Adrenal gland (tissue), 9 donors: ENCODE measurements at regions not wholly inside any gene's neighbourhood (a gene's known extent, or its start where the extent isn't known, plus 50 kb on each side); places are given as distances from the start of the nearest gene placed in this dataset.

ENCODE experiments used
- DNase-seq, 7 donors: peaks; one replicate each; pipeline ENCODE4 v3.0.0-alpha.2; 2019 to 2020
- H3K27ac ChIP-seq, 5 donors: fragments of 200-600 bp; sonication (generic) in 4 of 5; 1 replicate in 3 of 5; 2 replicates in 2 of 5; pipeline versions ENCODE4 v1.5.1 to v1.8.0; 2016 to 2020; ENCODE audit warnings: mild to moderate bottlenecking in 1 of 5
- H3K27me3 ChIP-seq: fragments of 200-600 bp; 2 replicates; pipeline ENCODE4 v1.8.0; 2021
- H3K36me3 ChIP-seq, 2 donors: fragments of 200-600 bp; replicated peaks in 1 of 2; 1 replicate in 1 of 2; 2 replicates in 1 of 2; pipeline versions ENCODE4 v1.5.1 to v1.8.0; 2018 to 2022
- H3K4me1 ChIP-seq, 2 donors: fragments of 200-600 bp; replicated peaks in 1 of 2; 1 replicate in 1 of 2; 2 replicates in 1 of 2; pipeline versions ENCODE4 v1.5.1 to v1.8.0; 2018 to 2021
- H3K4me3 ChIP-seq, 4 donors: fragments of 200-600 bp; sonication (generic) in 3 of 4; one replicate each; pipeline ENCODE4 v1.5.1; 2016 to 2018
- H3K9me3 ChIP-seq, 3 donors: fragments of 200-600 bp; sonication (generic) in 1 of 3; replicated peaks in 1 of 3; 1 replicate in 2 of 3; 2 replicates in 1 of 3; pipeline versions ENCODE4 v1.5.1 to v1.8.0; 2016 to 2021
- CTCF ChIP-seq, 6 experiments: fragments of 450-650 bp in 4 of 6; fragments of 200-600 bp in 2 of 6; sonication (generic) in 1 of 6; IDR thresholded peaks; 1 replicate in 5 of 6; 2 replicates in 1 of 6; pipeline versions ENCODE4 v1.5.1 to v1.8.0; 2016 to 2021; ENCODE audit warnings: antibody characterized with exemption in 6 of 6, mild to moderate bottlenecking in 2 of 6, moderate library complexity in 1 of 6
- POLR2A ChIP-seq, 2 donors: fragments of 450-650 bp; IDR thresholded peaks; one replicate each; pipeline ENCODE4 v1.6.1; 2017; ENCODE audit warnings: antibody characterized with exemption in 2 of 2, mild to moderate bottlenecking in 2 of 2, moderate library complexity in 1 of 2
- WGBS, 4 donors: extraction: QIAGEN DNeasy Blood & Tissue Kit in 2 of 4; methylation state at CpG; one replicate each; pipeline versions ENCODE4 v1.1.5 to v1.1.7; 2013 to 2017; 5-methylcytosine and 5-hydroxymethylcytosine counted together
- intact Hi-C, 2 donors: fragments of 100-400 bp; cut with DNase I; formaldehyde crosslinking; loops; one replicate each; pipeline versions ENCODE4 v1.14.1 to v1.15.0; 2022 to 2023
- donor health status: healthy with polysubstance abuse.
- donor health status: Bipolar disorder and iron deficiency.
- donor health status: DM: yes; HTN: yes; CAD: no.
- donor health status: DM: no; HTN: no; CAD: no.
- donor health status: DM: no; HTN: no; CAD: no.

- no peak for TF ChIP-seq CTCF (IDR thresholded peaks at IDR 0.05)
- TF ChIP-seq POLR2A (IDR thresholded peaks at IDR 0.05) = no peak
- Histone ChIP-seq H3K4me1 (no peaks in the 10 kb centered on the region), H3K9me3 (no peaks in the 10 kb centered on the region), H3K27ac (no peak overlapping the region), H3K4me3 (no peak overlapping the region), H3K27me3 (no peaks in the 10 kb centered on the region), H3K36me3 (no peaks in the 10 kb centered on the region)
- intact Hi-C loops = no loop called here
- 85 to 100% (median 92%) methylated on average over 1 of the region's 1 CpG for WGBS, 4 donors
- no peak for DNase-seq
These were observed 243.3 kb downstream of the GASK1B start for GRCh38 chr4:157929486-157929885.

GRCh38 chr4:157918036-157918832, 254.6 kb downstream of the GASK1B start:
- H3K4me3 ChIP-seq = no peak overlapping the region
- no peaks in the 10 kb centered on the region for H3K36me3 ChIP-seq
- intact Hi-C loops = no loop called here
- H3K27me3 ChIP-seq = no peaks in the 10 kb centered on the region
- no peak for DNase-seq
- no peak overlapping the region for H3K27ac ChIP-seq
- H3K9me3 ChIP-seq = no peaks in the 10 kb centered on the region
- 86 to 88% (median 87%) methylated on average over 2 of the region's 2 CpGs for WGBS, 4 donors
- no peaks in the 10 kb centered on the region for H3K4me1 ChIP-seq
- TF ChIP-seq POLR2A (IDR thresholded peaks at IDR 0.05) (no peak), CTCF (IDR thresholded peaks at IDR 0.05) (no peak)

- no peak for DNase-seq
- intact Hi-C loops = no loop called here
- Histone ChIP-seq H3K9me3 (no peaks in the 10 kb centered on the region), H3K4me3 (no peak overlapping the region), H3K27me3 (no peaks in the 10 kb centered on the region), H3K4me1 (no peaks in the 10 kb centered on the region), H3K36me3 (no peaks in the 10 kb centered on the region), H3K27ac (no peak overlapping the region)
- no peak for TF ChIP-seq POLR2A (IDR thresholded peaks at IDR 0.05)
- no peak for TF ChIP-seq CTCF (IDR thresholded peaks at IDR 0.05)
- 70 to 79% (median 77%) methylated on average over 3 of the region's 3 CpGs for WGBS, 4 donors
These were observed 260.6 kb downstream of the GASK1B start for GRCh38 chr4:157912212-157912611.

- intact Hi-C loops = no loop called here
- no peak for DNase-seq
- 77 to 93% (median 88%) methylated on average over 1 of the region's 1 CpG for WGBS, 4 donors
- Histone ChIP-seq H3K27me3 (no peaks in the 10 kb centered on the region), H3K4me1 (no peaks in the 10 kb centered on the region), H3K36me3 (no peaks in the 10 kb centered on the region), H3K4me3 (no peak overlapping the region), H3K9me3 (no peaks in the 10 kb centered on the region), H3K27ac (no peak overlapping the region)
- TF ChIP-seq POLR2A (IDR thresholded peaks at IDR 0.05) (no peak), CTCF (IDR thresholded peaks at IDR 0.05) (no peak)
These were observed 261.2 kb downstream of the GASK1B start for GRCh38 chr4:157911662-157912061.
